Bronchial epithelial cell (primary cell): ENCODE measurements at regions not wholly inside any gene's neighbourhood (a gene's known extent, or its start where the extent isn't known, plus 50 kb on each side); places are given as distances from the start of the nearest gene placed in this dataset.

Source experiments
- DNase-seq: peaks from one replicate; pipeline ENCODE4 v3.0.0-alpha.2; 2010; ENCODE audit warnings: low read depth
- FAIRE-seq: peaks from 2 replicates; lab custom pipeline; 2011; peaks lifted over from hg19 to GRCh38; lab: Jason Lieb, UNC
- H3K27me3 ChIP-seq: 2 replicates; pipeline ENCODE4 v1.5.1; 2011; ENCODE audit warnings: low read length; ENCODE audit not compliant: control insufficient read depth, insufficient read depth
- H3K36me3 ChIP-seq: 2 replicates; pipeline ENCODE4 v1.5.1; 2011; ENCODE audit warnings: low read length; ENCODE audit not compliant: control insufficient read depth, insufficient read depth
- H3K4me3 ChIP-seq: 2 replicates; pipeline ENCODE4 v1.5.1; 2011; ENCODE audit warnings: mild to moderate bottlenecking, low read depth, low read length, control low read depth
- TF ChIP-seq, protein P1 (sequence below): IDR thresholded peaks from 2 replicates; pipeline ENCODE4 v1.5.1; 2011; ENCODE audit warnings: mild to moderate bottlenecking, moderate library complexity, low read length, control low read depth, inconsistent platforms; ENCODE audit not compliant: insufficient read depth, severe bottlenecking

DNA sequence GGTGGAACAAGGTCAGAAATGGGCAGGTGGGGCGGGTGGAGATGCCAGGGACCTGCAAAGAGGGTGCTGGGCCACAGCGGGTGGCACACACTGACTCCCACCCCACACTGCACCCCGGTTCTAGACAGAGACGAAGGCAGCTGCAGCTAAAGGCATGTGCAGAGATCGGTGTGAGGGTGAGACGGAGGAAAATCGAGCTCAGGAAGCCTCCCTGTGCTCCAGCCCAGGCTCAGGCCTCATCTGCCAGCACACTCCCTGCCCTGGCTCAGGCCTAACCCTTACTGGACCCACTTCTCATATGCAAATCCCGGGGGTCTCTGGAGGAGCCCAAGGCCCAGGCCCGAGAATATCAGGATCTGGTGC lies 130.8 kb upstream of the PPP1R26 start:
- Histone ChIP-seq H3K4me3 (no peak overlapping the region), H3K27me3 (no peaks in the 10 kb centered on the region), H3K36me3 (no peaks in the 10 kb centered on the region)
- DNase-seq, result no peak
- TF ChIP-seq, protein P1, sequence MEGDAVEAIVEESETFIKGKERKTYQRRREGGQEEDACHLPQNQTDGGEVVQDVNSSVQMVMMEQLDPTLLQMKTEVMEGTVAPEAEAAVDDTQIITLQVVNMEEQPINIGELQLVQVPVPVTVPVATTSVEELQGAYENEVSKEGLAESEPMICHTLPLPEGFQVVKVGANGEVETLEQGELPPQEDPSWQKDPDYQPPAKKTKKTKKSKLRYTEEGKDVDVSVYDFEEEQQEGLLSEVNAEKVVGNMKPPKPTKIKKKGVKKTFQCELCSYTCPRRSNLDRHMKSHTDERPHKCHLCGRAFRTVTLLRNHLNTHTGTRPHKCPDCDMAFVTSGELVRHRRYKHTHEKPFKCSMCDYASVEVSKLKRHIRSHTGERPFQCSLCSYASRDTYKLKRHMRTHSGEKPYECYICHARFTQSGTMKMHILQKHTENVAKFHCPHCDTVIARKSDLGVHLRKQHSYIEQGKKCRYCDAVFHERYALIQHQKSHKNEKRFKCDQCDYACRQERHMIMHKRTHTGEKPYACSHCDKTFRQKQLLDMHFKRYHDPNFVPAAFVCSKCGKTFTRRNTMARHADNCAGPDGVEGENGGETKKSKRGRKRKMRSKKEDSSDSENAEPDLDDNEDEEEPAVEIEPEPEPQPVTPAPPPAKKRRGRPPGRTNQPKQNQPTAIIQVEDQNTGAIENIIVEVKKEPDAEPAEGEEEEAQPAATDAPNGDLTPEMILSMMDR, result no peak
- FAIRE-seq, result no peak

DNA sequence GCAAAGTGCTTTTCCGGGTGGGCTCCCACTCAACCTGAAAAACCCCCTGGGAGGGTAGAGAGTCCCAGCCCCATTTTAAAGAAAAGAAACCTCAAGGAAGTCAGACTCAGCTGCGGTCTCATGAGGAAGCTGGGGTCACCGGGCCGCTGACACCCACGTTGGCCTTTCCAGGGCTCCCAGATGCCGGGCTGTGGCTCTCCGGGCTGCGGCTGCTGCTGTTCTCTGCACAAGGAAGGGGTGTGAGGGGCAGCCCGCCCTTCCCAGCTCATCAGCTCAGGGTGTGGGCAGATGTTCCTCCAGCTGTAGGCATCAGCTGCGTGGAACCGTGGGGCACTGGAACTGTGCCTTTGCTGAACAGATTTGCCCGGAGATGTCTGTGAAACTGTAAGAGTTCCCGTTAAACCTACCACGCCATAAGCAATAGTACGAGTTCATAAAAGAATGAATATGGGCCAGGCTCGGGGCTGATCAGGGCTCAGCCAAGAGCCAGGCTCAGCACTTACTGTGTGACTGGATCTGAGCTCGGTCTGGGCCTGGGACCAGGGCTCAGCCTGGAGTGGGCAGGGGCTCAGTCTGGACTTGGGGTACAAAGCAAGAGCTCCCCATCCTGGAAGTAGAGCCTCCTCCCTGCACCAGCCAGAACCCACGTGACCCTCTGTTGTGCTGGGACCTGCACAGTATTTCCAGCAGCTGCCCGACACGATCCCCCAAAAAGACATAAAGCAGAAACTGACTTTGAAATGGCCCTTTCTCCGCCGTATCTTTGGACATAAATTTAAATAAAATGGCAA lies 130.2 kb upstream of the PPP1R26 start:
- H3K4me3 ChIP-seq, result no peak overlapping the region
- FAIRE-seq (no peak), DNase-seq (no peak)
- TF ChIP-seq, protein P1, result no peak
- H3K36me3 ChIP-seq, result no peaks in the 10 kb centered on the region
- no peaks in the 10 kb centered on the region for H3K27me3 ChIP-seq

DNA sequence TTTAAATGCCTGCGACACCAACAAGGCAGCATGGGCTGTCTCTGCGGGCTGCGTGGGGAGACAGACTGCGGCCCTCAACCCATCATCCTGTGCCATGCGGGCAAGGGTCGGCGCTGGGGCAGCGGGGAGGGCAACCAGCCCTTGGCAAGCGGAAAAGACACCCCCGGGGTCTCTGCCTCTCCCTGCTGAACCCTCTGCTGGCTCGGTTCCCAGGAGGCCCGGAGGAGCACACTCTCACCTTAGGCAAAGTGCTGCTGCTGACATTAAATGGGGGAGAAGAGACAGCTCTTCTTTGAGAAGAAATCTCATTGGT lies 129.6 kb upstream of the PPP1R26 start:
- Histone ChIP-seq H3K4me3 (no peak overlapping the region), H3K27me3 (no peaks in the 10 kb centered on the region), H3K36me3 (no peaks in the 10 kb centered on the region)
- TF ChIP-seq, protein P1, result no peak
- no peak for DNase-seq
- peak; percentile 60 for FAIRE-seq

DNA sequence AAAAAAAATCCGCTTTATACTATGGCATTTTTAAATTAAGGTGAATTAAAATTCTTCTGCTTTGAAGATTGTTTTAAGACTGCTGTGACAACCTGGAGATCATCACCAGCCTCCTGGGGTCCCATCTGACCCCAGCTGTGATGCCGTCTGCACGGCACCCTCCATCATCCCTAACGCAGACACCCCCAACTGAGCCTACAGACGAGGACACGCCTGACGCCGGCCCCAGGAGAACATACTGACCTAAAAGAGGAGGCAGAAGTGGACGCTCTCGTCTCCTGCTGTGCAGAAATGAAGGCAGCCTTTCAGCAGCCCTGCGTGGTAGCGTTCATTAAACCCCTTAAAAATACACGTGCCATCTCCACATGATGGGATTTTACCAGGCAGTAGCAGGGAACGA lies 125.6 kb upstream of the PPP1R26 start:
- DNase-seq (no peak), FAIRE-seq (no peak)
- Histone ChIP-seq H3K4me3 (no peak overlapping the region), H3K36me3 (no peaks in the 10 kb centered on the region), H3K27me3 (no peaks in the 10 kb centered on the region)
- TF ChIP-seq, protein P1, result no peak

DNA sequence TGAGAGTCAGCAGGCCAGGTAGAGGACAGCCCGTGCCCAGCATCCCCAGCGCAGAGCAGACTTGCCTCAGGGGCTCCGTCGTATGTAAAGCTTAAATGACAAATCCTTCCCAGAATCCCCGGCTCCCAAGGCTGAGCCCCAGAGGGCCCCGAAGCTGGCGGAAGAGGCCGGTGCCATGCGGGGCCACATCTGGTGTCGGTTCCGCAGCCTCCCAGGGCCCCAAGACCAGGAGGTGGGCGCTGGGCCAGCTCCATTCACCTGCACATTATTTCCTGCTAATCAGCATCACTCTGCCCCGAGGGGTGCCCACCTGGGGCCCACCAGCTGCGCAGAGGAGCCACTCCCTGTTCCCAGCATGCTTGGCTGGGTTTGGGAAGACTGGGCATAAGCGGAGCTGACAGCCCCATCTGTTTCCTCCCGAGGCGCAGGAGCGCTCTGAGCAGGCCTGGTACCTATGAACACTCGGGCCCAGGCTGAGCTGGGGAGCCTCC lies 124.0 kb upstream of the PPP1R26 start:
- no peaks in the 10 kb centered on the region for H3K36me3 ChIP-seq
- H3K27me3 ChIP-seq, result no peaks in the 10 kb centered on the region
- H3K4me3 ChIP-seq, result no peak overlapping the region
- FAIRE-seq (no peak), DNase-seq (no peak)
- TF ChIP-seq, protein P1, result no peak

DNA sequence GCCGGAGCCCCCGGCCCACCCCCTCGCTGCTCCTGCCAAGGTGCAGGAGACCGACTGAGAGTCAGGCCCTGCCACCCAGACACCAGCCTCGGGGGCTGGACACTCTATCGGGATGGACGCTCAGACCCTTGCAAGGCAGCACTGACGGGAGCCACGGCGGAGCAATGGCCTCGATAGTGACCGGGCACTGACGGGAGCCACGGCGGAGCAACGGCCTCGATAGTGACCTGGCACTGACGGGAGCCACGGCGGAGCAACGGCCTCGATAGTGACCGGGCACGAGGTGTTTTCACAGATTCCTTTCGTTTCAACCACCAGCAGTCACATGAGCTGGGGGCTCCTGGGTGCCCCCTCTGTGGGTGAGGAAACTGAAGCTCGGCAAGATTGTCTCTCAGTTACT lies 123.6 kb upstream of the PPP1R26 start:
- DNase-seq, result no peak

More for the DNA sequence above, 123.6 kb upstream of the PPP1R26 start:
- no peak for FAIRE-seq
- TF ChIP-seq, protein P1, result no peak
- Histone ChIP-seq H3K27me3 (no peaks in the 10 kb centered on the region), H3K4me3 (no peak overlapping the region), H3K36me3 (no peaks in the 10 kb centered on the region)
